ENCODE measurements at regions not wholly inside any gene's neighbourhood (a gene's known extent, or its start where the extent isn't known, plus 50 kb on each side); places are given as distances from the start of the nearest gene placed in this dataset.
"Not testable (repeated sequence)": the region's sequence is repeated elsewhere in the genome, so short reads cannot be mapped to it uniquely, and the experiment has no call there.

- Histone ChIP-seq H3K4me1 (ENCODE audit: control insufficient read depth in 4 of 4, insufficient read depth in 4 of 4, low read length in 3 of 4) (no peaks in the 10 kb centered on the region), H3K9ac (ENCODE audit: low read depth in 1 of 2, low read length in 2 of 2) (no peak overlapping the region), H3K9me3 (ENCODE audit: control insufficient read depth in 4 of 4, low read length in 3 of 4) (no peaks in the 10 kb centered on the region), H3K4me3 (ENCODE audit: low read depth in 1 of 3, low read length in 3 of 3) (no peak overlapping the region), H3K27me3 (ENCODE audit: control insufficient read depth in 4 of 4, insufficient read depth in 4 of 4, low read length in 3 of 4) (no peaks in the 10 kb centered on the region), H3K36me3 (ENCODE audit: control insufficient read depth in 4 of 4, insufficient read depth in 3 of 4, low read depth in 1 of 4, low read length in 3 of 4) (no peaks in the 10 kb centered on the region), H3K27ac (ENCODE audit: low read depth in 1 of 2, low read length in 2 of 2) (no peak overlapping the region)
- TF ChIP-seq RAD21 (IDR thresholded peaks at IDR 0.05) (no peak), ZBTB33 (IDR thresholded peaks at IDR 0.05) (no peak)
- 44% methylated on average over 6 of the region's 6 CpGs for WGBS
- DNase-seq (ENCODE audit: low spot score) = no peak
These were observed 61.7 kb upstream of the CT45A1 start for GRCh38 chrX:135651647-135652295.

GRCh38 chrX:135652602-135653001 is 60.8 kb upstream of the CT45A1 start:
- Histone ChIP-seq H3K9ac (ENCODE audit: low read depth in 1 of 2, low read length in 2 of 2) (no peak overlapping the region), H3K36me3 (ENCODE audit: control insufficient read depth in 4 of 4, insufficient read depth in 3 of 4, low read depth in 1 of 4, low read length in 3 of 4) (no peaks in the 10 kb centered on the region), H3K27me3 (ENCODE audit: control insufficient read depth in 4 of 4, insufficient read depth in 4 of 4, low read length in 3 of 4) (no peaks in the 10 kb centered on the region), H3K27ac (ENCODE audit: low read depth in 1 of 2, low read length in 2 of 2) (no peak overlapping the region), H3K4me1 (ENCODE audit: control insufficient read depth in 4 of 4, insufficient read depth in 4 of 4, low read length in 3 of 4) (no peaks in the 10 kb centered on the region), H3K9me3 (ENCODE audit: control insufficient read depth in 4 of 4, low read length in 3 of 4) (no peaks in the 10 kb centered on the region), H3K4me3 (ENCODE audit: low read depth in 1 of 3, low read length in 3 of 3) (no peak overlapping the region)
- 82% methylated on average over 2 of the region's 2 CpGs for WGBS
- TF ChIP-seq FOXA2 (IDR thresholded peaks at IDR 0.05) = no peak
- no peak for TF ChIP-seq ATF3 (IDR thresholded peaks at IDR 0.05)
- no peak for TF ChIP-seq RAD21 (IDR thresholded peaks at IDR 0.05)
- no peak for TF ChIP-seq EGR1 (IDR thresholded peaks at IDR 0.05; ENCODE audit: low read depth in 2 of 2)
- TF ChIP-seq HNF4G (IDR thresholded peaks at IDR 0.05) = no peak
- TF ChIP-seq NR2F2 (IDR thresholded peaks at IDR 0.05) = no peak
- no peak for TF ChIP-seq ZBTB33 (IDR thresholded peaks at IDR 0.05)
- TF ChIP-seq YY1 (IDR thresholded peaks at IDR 0.05) = no peak
- no peak for TF ChIP-seq HNF4A (conservative IDR thresholded peaks at IDR 0.05)
- no peak for TF ChIP-seq CTCF (IDR thresholded peaks at IDR 0.05; ENCODE audit: low read depth, low read length, missing input control)
- no peak for TF ChIP-seq REST (IDR thresholded peaks at IDR 0.05)
- DNase-seq (ENCODE audit: low spot score) = no peak

- H3K36me3 ChIP-seq (ENCODE audit: control insufficient read depth in 4 of 4, insufficient read depth in 3 of 4, low read depth in 1 of 4, low read length in 3 of 4); DNase-seq (ENCODE audit: low spot score); H3K4me1 ChIP-seq (ENCODE audit: control insufficient read depth in 4 of 4, insufficient read depth in 4 of 4, low read length in 3 of 4); H3K4me3 ChIP-seq (ENCODE audit: low read depth in 1 of 3, low read length in 3 of 3); H3K9me3 ChIP-seq (ENCODE audit: control insufficient read depth in 4 of 4, low read length in 3 of 4); H3K27me3 ChIP-seq (ENCODE audit: control insufficient read depth in 4 of 4, insufficient read depth in 4 of 4, low read length in 3 of 4); H3K9ac ChIP-seq (ENCODE audit: low read depth in 1 of 2, low read length in 2 of 2); H3K27ac ChIP-seq (ENCODE audit: low read depth in 1 of 2, low read length in 2 of 2): not testable (repeated sequence)
- WGBS = 79% methylated on average over 4 of the region's 7 CpGs
These were observed 55.3 kb upstream of the CT45A1 start for GRCh38 chrX:135657952-135658654.
